ENCODE measurements at regions not wholly inside any gene's neighbourhood (a gene's known extent, or its start where the extent isn't known, plus 50 kb on each side); places are given as distances from the start of the nearest gene placed in this dataset.

DNA sequence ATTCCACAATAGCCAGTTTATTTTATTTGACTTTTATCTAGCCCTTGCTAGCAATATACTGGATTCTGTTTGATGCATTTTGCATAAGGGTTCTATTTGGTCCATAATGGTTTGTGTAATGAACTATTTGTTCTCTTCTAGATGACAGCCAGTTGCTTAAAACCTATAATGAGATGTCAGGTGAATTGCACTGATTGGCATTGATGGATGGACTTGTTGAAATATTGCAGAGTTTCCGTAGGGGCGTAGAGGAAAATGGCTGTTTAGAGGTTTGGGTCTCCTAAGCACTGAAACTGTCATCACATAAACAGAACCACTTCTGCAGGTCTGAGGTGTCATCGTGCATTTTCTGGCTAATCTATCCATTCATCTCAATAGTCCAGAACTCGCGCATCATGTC lies 124.9 kb upstream of the HDAC9 start:
- no peak for DNase-seq

- DNase-seq = no peak
Measured at GRCh38 chr7:18378989-18379605, 116.5 kb upstream of the HDAC9 start.

GRCh38 chr7:18384491-18385143 lies 110.9 kb upstream of the HDAC9 start:
- DNase-seq = peak; percentile 18 to 32

DNA sequence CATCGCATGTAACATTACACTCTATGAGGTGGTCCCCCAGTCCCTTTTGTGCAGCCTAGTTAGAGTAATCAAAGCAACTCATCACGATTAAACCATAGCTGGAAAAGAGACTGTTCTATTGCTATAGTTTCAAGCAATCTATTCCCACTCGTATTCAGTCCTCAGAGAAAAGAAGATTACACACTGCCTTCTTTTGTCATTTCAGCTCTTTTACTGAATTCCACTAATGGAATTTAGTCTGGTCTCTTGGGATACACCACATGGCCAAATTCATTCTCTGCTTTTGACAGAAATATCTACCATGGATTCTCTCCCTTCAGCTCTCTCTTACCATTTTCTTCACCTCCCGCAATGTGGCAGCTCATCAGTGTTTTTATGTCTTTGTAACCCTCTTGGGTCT lies 108.9 kb upstream of the HDAC9 start:
- DNase-seq = no peak

- no peak for DNase-seq
Measured at GRCh38 chr7:18387191-18387735, 108.3 kb upstream of the HDAC9 start.

DNA sequence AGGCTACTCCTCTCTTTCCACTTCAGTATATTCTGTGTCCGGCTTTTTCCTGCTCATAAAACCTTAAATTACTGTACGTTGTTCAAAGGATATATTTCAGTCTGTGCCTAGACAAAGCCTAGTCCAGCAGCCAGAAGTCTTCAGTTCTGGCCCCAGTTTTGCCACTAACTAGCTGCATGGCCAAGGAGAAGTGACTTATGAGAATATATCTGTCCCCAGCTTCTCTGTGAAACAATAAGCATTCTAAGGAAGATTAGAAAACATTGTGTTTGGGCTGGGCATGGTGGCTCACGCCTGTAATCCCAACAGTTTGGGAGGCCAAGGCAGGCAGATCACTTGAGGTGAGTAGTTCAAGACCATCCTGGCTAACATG lies 105.0 kb upstream of the HDAC9 start:
- DNase-seq = no peak

- DNase-seq = peak; percentile 13 to 30
Measured at GRCh38 chr7:18393465-18394118, 102.0 kb upstream of the HDAC9 start.

DNA sequence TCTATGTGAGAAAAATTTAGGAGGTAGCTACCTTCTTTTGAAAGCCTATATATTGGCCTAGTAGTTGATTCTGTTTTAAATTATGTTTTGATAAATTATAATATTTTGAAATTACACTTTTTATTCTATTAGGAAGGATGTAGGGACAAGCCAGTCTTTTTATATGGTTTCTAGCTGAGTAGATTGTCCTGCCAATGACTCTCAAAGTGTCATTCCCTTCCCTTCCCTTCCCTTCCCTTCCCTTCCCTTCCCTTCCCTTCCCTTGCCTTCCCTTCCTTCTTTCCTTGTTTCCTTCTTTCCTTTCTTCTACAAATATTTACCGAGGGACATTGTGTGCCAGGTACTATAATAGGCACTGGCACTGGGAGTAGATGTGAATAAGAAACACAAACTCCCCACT lies 99.7 kb upstream of the HDAC9 start:
- no peak for DNase-seq

DNA sequence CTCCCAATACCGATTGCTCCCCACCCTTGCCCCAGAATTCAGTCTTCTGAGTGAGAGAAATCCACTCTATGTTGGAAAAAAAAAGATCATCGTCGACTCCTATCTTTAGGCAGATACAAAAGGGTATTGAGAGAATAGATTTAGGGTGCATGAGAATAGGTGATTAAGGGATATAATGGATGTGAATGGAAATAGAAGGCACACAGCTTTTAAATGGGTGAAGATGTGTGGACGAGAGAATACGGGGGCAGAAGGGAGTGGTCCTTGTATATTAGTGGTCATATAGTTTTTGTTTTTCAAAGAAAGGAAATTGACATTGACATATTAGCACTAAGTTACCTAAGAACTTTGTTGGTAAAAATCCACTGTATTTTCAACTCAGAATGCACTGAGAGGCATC lies 98.6 kb upstream of the HDAC9 start:
- no peak for DNase-seq

DNA sequence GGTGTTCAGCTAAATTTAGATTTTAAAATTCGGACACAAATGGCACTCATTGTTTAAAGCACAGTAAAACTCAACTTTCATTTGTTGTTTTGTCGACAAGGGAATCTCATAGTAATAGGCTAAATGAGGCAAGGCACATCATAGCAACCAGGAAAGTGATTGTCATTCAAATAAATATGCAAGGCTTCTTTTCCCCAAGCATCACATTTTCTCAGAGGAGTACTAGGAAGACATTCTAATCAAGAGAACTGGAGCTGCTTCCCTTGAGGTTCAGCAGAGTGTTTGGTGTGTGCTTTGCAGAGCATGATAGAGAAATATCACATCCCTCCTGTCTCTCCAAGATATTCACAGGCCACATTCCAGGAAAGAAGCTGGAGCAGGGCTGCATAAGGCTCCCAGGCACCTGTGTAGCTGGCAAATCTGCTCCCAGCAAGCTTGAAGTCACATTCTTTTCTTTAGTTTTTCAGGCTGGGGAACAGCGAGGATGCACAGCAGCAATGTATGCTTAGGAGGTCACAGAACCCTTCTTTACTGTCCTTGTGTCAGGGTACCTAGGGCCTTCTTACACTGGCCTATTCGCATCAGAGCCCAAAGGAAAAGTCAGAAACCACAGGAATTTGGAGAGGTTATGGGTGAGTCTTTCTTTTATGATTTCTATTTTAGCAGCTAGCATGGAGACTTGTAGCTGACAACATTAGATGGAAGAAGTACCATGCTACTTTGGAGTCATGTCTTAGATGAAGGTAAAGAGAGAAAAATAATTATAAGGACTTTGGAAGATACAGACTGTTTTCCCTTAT lies 95.9 kb upstream of the HDAC9 start:
- no peak for DNase-seq

- DNase-seq = no peak
Measured at GRCh38 chr7:18400275-18400674, 95.3 kb upstream of the HDAC9 start.

- no peak for DNase-seq
Measured at GRCh38 chr7:18400726-18401125, 94.8 kb upstream of the HDAC9 start.

DNA sequence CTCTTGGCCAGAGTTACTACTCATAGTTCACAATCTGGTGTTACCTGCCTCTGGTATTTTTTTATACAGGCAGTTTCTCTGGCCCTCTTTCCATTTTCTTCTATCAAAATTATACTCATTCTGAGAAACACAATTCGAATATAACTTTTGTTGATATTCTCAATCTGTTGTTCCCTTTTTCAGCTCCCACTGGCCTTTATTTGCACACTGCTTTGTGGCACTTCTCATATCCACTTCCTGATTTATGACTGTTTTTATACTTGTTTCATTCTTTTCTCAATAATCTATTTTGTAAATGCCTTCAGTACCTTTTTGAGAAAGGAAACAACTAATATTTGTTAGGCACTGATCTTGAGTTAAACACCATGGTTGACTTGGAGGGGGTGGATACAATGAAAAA lies 93.8 kb upstream of the HDAC9 start:
- no peak for DNase-seq

- no peak for DNase-seq
Measured at GRCh38 chr7:18402488-18403183, 92.9 kb upstream of the HDAC9 start.

- no peak for DNase-seq
Measured at GRCh38 chr7:18405726-18406125, 89.8 kb upstream of the HDAC9 start.

- no peak for DNase-seq
Measured at GRCh38 chr7:18407385-18407784, 88.2 kb upstream of the HDAC9 start.

- no peak for DNase-seq
Measured at GRCh38 chr7:18408461-18408860, 87.1 kb upstream of the HDAC9 start.

DNA sequence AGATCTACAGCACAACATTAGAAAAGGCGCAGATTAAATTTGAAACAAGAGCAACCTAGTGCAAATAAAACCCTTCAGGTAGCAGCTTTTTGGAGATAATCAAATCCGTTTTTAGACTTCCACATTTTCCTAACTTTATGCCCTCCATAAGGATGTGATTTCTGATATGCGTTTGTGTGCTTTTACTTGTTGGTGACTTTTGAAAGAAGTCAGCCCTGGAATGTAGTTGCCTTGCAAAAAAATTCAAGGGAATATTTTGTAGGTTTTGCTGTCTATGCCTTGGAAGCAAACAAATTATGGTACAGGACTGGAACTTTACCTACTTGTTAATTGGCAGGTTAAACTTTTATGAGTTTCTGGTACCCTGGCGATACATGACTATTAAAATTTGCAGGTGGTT lies 86.7 kb upstream of the HDAC9 start:
- no peak for DNase-seq

DNA sequence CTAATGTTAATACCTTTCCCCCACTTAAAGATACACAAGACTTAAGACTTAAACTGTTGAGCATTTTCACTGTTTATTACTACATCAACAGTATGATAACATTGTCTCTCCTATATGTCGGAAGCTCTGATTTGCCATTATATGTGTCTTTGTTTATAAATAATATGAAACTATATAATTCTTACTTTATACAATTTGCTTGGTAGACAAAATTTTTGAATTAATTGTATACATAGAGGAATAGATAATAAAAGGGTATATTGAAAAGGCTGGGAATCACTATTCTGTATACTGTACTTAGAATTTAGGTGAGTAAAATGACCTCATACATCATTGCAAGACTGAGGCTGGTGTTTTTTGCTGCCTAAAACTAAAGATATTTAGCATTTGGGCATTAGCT lies 82.1 kb upstream of the HDAC9 start:
- no peak for DNase-seq

- DNase-seq = peak in 1 of 2 experiments; percentile 9
Measured at GRCh38 chr7:18414885-18415284, 80.7 kb upstream of the HDAC9 start.

GRCh38 chr7:18416988-18417387 lies 78.6 kb upstream of the HDAC9 start:
- no peak for DNase-seq

DNA sequence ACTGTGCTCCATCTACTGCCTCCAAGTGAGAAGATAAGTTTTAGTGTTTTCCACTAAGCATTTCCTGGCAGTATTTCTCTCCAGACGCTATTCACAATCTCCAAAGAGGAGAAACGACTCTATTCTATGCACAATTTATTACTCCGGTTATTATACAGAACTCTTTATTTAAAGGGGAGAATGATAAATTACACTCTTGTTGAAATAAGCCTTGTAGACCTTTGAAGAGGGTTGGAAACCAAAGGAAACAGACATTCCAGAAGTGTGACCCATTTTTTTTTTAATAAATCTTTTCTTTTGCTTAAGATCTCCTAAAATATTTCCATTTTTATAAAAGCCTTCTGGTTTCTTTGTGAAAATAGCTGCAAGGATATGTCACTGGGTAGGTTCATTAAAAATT lies 76.1 kb upstream of the HDAC9 start:
- DNase-seq = no peak

- no peak for DNase-seq
Measured at GRCh38 chr7:18420108-18420507, 75.4 kb upstream of the HDAC9 start.
